Type B pancreatic cell (in vitro differentiated cells): ENCODE measurements at regions not wholly inside any gene's neighbourhood (a gene's known extent, or its start where the extent isn't known, plus 50 kb on each side); places are given as distances from the start of the nearest gene placed in this dataset.
A peak's percentile ranks its signal among the peaks of the same experiment; 100 is the strongest.

Experiments used
- DNase-seq: peaks from one replicate; pipeline ENCODE4 v3.0.0; 2021; ENCODE audit warnings: mixed read lengths; ENCODE audit not compliant: unreplicated experiment; ENCODE audit errors: extremely low spot score
- H3K27ac Mint-ChIP-seq: 2 replicates; pipeline ENCODE4 v1.8.0; 2021; ENCODE audit warnings: mild to moderate bottlenecking, mixed read lengths
- H3K27me3 Mint-ChIP-seq: 2 replicates; pipeline ENCODE4 v1.8.0; 2021; ENCODE audit warnings: mixed read lengths
- H3K36me3 Mint-ChIP-seq: 2 replicates; pipeline ENCODE4 v1.8.0; 2021; ENCODE audit warnings: mixed read lengths
- H3K4me1 Mint-ChIP-seq: one replicate; pipeline ENCODE4 v1.8.0; 2021; ENCODE audit warnings: mixed read lengths; ENCODE audit not compliant: unreplicated experiment
- H3K4me3 Mint-ChIP-seq: 2 replicates; pipeline ENCODE4 v1.8.0; 2021; ENCODE audit warnings: mild to moderate bottlenecking, mixed read lengths
- H3K9me3 Mint-ChIP-seq: 2 replicates; pipeline ENCODE4 v1.8.0; 2021; ENCODE audit warnings: mixed read lengths
- TF ChIP-seq, protein P1 (sequence below): fragments of 200-600 bp; sonication (generic); conservative IDR thresholded peaks from 2 replicates; pipeline ENCODE4 v1.5.0; 2021; ENCODE audit warnings: antibody characterized with exemption, mild to moderate bottlenecking

DNA sequence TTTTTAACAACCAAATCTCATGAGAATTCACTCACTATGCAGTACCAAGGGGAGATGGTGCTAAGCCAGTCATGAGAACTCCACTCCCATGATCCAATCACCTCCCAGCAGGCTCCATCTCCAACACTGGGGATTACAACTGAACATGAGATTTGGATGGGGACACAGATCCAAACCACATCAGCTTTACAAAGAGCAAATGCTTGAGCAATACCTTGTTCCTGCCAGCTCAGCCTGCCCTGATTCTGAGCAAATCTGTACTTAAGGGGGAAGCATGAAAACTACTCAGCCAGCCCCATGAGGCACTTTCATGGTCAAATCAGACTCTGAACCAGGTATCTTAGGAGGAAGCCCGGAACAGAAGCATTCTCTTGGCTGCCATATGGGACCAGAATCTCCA lies 259.9 kb downstream of the TBC1D4 start:
- Mint-ChIP-seq H3K27ac (no peak overlapping the region), H3K27me3 (peaks cover 28% of the 10 kb centered on the region), H3K4me3 (no peak overlapping the region), H3K9me3 (no peaks in the 10 kb centered on the region), H3K36me3 (peaks cover 3% of the 10 kb centered on the region), H3K4me1 (peaks cover 19% of the 10 kb centered on the region)
- TF ChIP-seq, protein P1, sequence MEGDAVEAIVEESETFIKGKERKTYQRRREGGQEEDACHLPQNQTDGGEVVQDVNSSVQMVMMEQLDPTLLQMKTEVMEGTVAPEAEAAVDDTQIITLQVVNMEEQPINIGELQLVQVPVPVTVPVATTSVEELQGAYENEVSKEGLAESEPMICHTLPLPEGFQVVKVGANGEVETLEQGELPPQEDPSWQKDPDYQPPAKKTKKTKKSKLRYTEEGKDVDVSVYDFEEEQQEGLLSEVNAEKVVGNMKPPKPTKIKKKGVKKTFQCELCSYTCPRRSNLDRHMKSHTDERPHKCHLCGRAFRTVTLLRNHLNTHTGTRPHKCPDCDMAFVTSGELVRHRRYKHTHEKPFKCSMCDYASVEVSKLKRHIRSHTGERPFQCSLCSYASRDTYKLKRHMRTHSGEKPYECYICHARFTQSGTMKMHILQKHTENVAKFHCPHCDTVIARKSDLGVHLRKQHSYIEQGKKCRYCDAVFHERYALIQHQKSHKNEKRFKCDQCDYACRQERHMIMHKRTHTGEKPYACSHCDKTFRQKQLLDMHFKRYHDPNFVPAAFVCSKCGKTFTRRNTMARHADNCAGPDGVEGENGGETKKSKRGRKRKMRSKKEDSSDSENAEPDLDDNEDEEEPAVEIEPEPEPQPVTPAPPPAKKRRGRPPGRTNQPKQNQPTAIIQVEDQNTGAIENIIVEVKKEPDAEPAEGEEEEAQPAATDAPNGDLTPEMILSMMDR: no peak
- DNase-seq: no peak

DNA sequence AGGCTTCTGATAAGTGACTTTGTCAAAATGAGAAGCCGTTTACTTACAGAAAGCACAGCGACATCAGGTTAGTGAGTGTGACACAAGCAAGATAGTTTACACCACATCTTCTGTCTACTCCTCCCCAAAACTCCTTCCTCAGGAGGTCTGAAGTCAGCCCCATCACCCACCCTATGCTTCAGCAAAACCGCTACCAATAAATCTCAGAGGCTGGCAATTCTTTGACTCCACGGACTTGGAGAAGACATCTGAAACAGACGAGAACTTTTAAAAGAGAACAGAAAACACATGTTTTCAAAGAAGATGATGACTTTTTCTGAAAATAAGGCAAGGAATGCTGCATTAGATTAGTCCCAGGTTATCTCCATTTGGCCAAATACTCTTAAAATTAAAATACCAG lies 261.1 kb downstream of the TBC1D4 start:
- Mint-ChIP-seq H3K36me3 (peaks cover 3% of the 10 kb centered on the region), H3K9me3 (no peaks in the 10 kb centered on the region), H3K27ac (no peak overlapping the region), H3K4me1 (peaks cover 27% of the 10 kb centered on the region), H3K27me3 (peaks cover 34% of the 10 kb centered on the region), H3K4me3 (no peak overlapping the region)
- TF ChIP-seq, protein P1: no peak
- no peak for DNase-seq

DNA sequence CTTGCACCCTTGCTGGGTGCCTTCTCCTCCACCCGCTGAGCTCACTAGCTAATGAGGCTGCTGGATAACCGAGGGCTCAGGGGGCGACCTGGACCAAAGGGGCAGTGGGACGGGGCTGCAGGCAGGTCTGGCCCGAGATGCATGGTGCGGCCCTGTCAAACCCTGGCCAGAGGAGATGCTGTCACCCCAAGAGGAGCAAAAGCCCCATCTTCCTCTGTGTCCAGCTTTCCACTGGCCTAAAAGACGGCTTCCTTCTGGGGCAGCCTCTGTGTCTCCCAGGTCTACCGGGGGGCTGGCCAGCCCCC lies 261.8 kb downstream of the TBC1D4 start:
- Mint-ChIP-seq H3K9me3 (no peaks in the 10 kb centered on the region), H3K4me3 (no peak overlapping the region), H3K27ac (no peak overlapping the region), H3K36me3 (peaks cover 3% of the 10 kb centered on the region), H3K4me1 (peaks cover 32% of the 10 kb centered on the region), H3K27me3 (peaks cover 36% of the 10 kb centered on the region)
- TF ChIP-seq, protein P1: no peak
- no peak for DNase-seq

DNA sequence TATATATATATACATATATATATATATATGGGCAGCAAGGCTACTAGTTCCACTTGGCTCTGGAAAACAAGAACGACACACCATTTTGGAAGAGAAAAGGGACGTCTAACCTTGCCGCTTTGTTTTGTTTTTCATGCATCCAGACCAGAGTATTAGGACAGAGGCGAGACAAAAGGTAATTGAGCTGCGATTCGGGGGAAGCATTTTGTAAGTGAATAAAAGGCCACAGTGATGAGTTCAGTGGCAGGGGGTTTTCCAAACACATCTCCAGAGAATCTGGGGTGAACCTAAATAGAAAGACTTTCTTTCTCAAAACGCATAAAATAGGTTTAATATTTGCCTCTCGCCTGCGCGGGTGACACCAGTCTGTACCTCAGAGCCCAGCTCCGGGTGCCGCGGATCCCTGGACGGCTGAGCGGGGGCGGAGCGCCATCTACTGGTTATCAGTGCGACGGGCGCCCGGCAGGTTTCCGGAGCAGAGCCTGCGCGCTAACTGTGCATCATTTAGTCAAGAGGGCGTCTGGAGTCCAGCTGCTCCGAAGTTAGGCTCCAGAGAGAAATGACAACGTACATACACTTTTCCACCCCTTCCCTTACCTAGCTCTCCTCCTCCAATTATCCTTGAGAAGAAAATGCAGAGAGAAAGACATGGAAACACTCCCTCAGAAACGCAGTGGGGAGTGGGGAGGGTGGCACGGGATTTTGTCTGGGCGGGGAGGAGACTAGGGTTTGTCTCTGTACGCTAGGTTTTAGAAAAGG lies 262.3 kb downstream of the TBC1D4 start:
- peaks cover 36% of the 10 kb centered on the region for H3K27me3 Mint-ChIP-seq
- H3K4me1 Mint-ChIP-seq: peaks cover 32% of the 10 kb centered on the region
- H3K27ac Mint-ChIP-seq: peak overlapping the region; percentile 72
- H3K4me3 Mint-ChIP-seq: peak overlapping the region; percentile 85
- H3K9me3 Mint-ChIP-seq: no peaks in the 10 kb centered on the region
- H3K36me3 Mint-ChIP-seq: peaks cover 3% of the 10 kb centered on the region
- TF ChIP-seq, protein P1: peak; percentile 99
- peak; percentile 91 for DNase-seq

DNA sequence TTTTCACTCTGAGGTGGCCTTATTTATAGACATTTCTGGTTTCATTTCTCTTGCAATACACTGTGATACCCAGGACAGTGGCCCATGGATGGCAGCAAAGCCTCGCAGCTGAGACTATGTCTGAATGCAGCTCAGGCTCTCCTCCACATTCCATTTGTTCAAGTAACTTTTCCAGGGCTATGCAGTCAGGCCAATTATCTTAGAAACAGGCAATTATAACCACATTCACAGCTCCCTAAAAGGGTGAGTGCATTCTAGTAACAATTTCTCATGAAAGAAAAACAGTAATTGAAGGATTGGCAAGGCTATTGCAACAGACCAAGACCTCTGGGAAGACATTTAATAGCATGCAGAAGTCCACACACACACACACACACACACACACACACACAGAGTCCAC lies 264.0 kb downstream of the TBC1D4 start:
- H3K27ac Mint-ChIP-seq: no peak overlapping the region
- H3K4me1 Mint-ChIP-seq: peaks cover 32% of the 10 kb centered on the region
- H3K4me3 Mint-ChIP-seq: peak overlapping the region; percentile 1
- H3K36me3 Mint-ChIP-seq: peaks cover 3% of the 10 kb centered on the region
- H3K27me3 Mint-ChIP-seq: peaks cover 36% of the 10 kb centered on the region
- TF ChIP-seq, protein P1: no peak
- no peak for DNase-seq
- no peaks in the 10 kb centered on the region for H3K9me3 Mint-ChIP-seq
